Stomach (tissue), 8 donors: ENCODE measurements at regions not wholly inside any gene's neighbourhood (a gene's known extent, or its start where the extent isn't known, plus 50 kb on each side); places are given as distances from the start of the nearest gene placed in this dataset.

Experiments used
- DNase-seq, 2 donors: peaks; one replicate each; pipeline versions ENCODE4 v3.0.0 to v3.0.0-alpha.2; 2013 to 2019
- H3K27ac ChIP-seq, 5 donors: fragments of 200-600 bp in 4 of 5; sonication (generic) in 4 of 5; one replicate each; pipeline ENCODE4 v1.5.1; 2013 to 2019; ENCODE audit warnings: mild to moderate bottlenecking in 1 of 5, moderate library complexity in 1 of 5
- H3K27me3 ChIP-seq, 3 donors: fragments of 200-600 bp; sonication (generic); one replicate each; pipeline ENCODE4 v1.5.1; 2017 to 2019; ENCODE audit warnings: mixed run types in 1 of 3
- H3K36me3 ChIP-seq, 4 donors: fragments of 200-600 bp; sonication (generic); 1 replicate in 3 of 4; 2 replicates in 1 of 4; pipeline ENCODE4 v1.5.1; 2016 to 2019
- H3K4me1 ChIP-seq, 4 donors: fragments of 200-600 bp; sonication (generic); one replicate each; pipeline ENCODE4 v1.5.1; 2016 to 2019
- H3K4me3 ChIP-seq, 4 donors: fragments of 200-600 bp; sonication (generic) in 3 of 4; one replicate each; pipeline ENCODE4 v1.5.1; 2016 to 2019; ENCODE audit warnings: mild to moderate bottlenecking in 1 of 4
- H3K9me3 ChIP-seq, 4 donors: fragments of 200-600 bp; sonication (generic); one replicate each; pipeline ENCODE4 v1.5.1; 2016 to 2019
- CTCF ChIP-seq, 7 experiments: fragments of 450-650 bp in 4 of 7; fragments of 200-600 bp in 3 of 7; sonication (generic) in 3 of 7; IDR thresholded peaks; one replicate each; pipeline ENCODE4 v1.5.1; 2016 to 2019; ENCODE audit warnings: antibody characterized with exemption in 7 of 7, control low read depth in 2 of 7, mild to moderate bottlenecking in 1 of 7
- EP300 ChIP-seq: sonication (generic); formaldehyde crosslinking; IDR thresholded peaks from one replicate; pipeline ENCODE4 v1.6.1; 2017; ENCODE audit warnings: antibody characterized with exemption
- POLR2A ChIP-seq, 4 donors: fragments of 450-650 bp; IDR thresholded peaks; one replicate each; pipeline ENCODE4 v1.6.1; 2016; ENCODE audit warnings: antibody characterized with exemption in 4 of 4, control low read depth in 2 of 4, mild to moderate bottlenecking in 1 of 4, moderate library complexity in 1 of 4
- POLR2AphosphoS5 ChIP-seq, 3 donors: sonication (generic); formaldehyde crosslinking; IDR thresholded peaks; one replicate each; pipeline ENCODE4 v1.6.1; 2016; ENCODE audit warnings: antibody characterized with exemption in 3 of 3
- WGBS, 5 donors: extraction: QIAGEN DNeasy Blood & Tissue Kit in 3 of 5; methylation state at CpG; one replicate each; pipeline versions ENCODE4 v1.1.5 to v1.1.7; 2013 to 2018; 5-methylcytosine and 5-hydroxymethylcytosine counted together
- intact Hi-C: fragments of 100-400 bp; cut with DNase I; formaldehyde crosslinking; loops from one replicate; pipeline ENCODE4 v1.15.1; 2023; ENCODE audit warnings: low total_unique reads
- donor health status: healthy with polysubstance abuse.
- donor health status: Bipolar disorder and iron deficiency.
- donor health status: healthy.

GRCh38 chr20:37636212-37636975, 57.4 kb upstream of the CTNNBL1 start:
- Histone ChIP-seq H3K27me3 (peaks cover 0 to 89% (median 29%) of the 10 kb centered on the region in 3 donors), H3K4me1 (no peaks in the 10 kb centered on the region), H3K4me3 (no peak overlapping the region), H3K27ac (no peak overlapping the region), H3K9me3 (peaks cover 0 to 26% (median 20%) of the 10 kb centered on the region in 4 donors), H3K36me3 (no peaks in the 10 kb centered on the region)
- DNase-seq = no peak
- no peak for TF ChIP-seq POLR2A (IDR thresholded peaks at IDR 0.05)
- TF ChIP-seq CTCF (IDR thresholded peaks at IDR 0.05) = no peak
- no peak for TF ChIP-seq POLR2AphosphoS5 (IDR thresholded peaks at IDR 0.05)
- TF ChIP-seq EP300 = no peak
- intact Hi-C loops = no loop called here
- 65 to 75% (median 70%) methylated on average over 13 to 14 of the region's 14 CpGs for WGBS, 5 donors

DNA sequence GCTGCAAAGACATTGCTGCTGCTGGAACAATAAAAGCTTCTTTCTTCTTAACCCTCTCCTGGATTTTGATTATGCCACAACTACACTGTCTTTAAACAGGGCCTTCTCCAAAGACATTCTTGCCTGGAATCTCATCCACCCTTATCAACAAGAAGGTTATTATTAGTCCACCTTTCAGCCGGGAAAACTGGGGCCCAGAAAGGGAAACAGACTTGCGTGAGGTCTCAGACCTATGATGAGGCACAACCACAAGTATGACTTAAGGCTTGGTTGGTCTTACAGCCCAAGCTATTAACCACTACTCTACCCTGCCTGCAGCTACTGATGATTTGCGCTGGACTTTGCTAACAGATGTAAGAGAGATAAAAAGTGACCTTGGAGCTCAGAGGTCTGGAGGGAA, 62.8 kb upstream of the CTNNBL1 start:
- no peaks in the 10 kb centered on the region for H3K36me3 ChIP-seq
- no peak for TF ChIP-seq EP300
- no peak for TF ChIP-seq POLR2AphosphoS5 (IDR thresholded peaks at IDR 0.05)
- no peak for TF ChIP-seq POLR2A (IDR thresholded peaks at IDR 0.05)
- TF ChIP-seq CTCF (IDR thresholded peaks at IDR 0.05) = no peak
- H3K27me3 ChIP-seq = peaks cover 0 to 92% (median 13%) of the 10 kb centered on the region in 3 donors
- H3K4me1 ChIP-seq = no peaks in the 10 kb centered on the region
- H3K27ac ChIP-seq = no peak overlapping the region
- intact Hi-C loops = no loop called here
- no peak for DNase-seq
- peaks cover 0 to 22% (median 20%) of the 10 kb centered on the region in 4 donors for H3K9me3 ChIP-seq
- 29 to 49% (median 42%) methylated on average over 3 of the region's 3 CpGs for WGBS, 5 donors
- no peak overlapping the region for H3K4me3 ChIP-seq

GRCh38 chr20:37630166-37630565, 63.7 kb upstream of the CTNNBL1 start:
- intact Hi-C loops = no loop called here
- DNase-seq = peak in 1 of 2 donors; percentile 54
- 20 to 63% (median 34%) methylated on average over 2 of the region's 2 CpGs for WGBS, 5 donors

DNA sequence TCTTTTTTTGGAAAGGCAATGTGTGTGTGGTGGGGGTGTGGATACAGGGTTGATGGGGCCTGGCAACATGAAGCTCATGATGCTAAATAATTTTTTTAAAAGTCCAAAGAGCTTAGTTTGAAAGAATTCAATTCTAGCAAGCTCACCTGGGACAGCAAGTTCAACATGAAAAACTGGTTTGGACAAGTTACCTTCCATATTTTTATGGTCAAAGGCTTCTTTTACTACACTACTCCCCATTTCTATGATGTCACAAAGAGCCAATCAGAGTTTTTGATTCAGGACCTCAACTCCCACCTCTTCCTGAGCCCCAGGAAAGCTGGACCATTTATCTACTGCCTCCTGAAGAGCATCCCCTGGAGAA, 66.1 kb upstream of the CTNNBL1 start:
- Histone ChIP-seq H3K4me1 (no peaks in the 10 kb centered on the region), H3K27me3 (peaks cover 0 to 93% (median 13%) of the 10 kb centered on the region in 3 donors), H3K36me3 (no peaks in the 10 kb centered on the region), H3K9me3 (no peaks in the 10 kb centered on the region), H3K27ac (no peak overlapping the region), H3K4me3 (no peak overlapping the region)
- intact Hi-C loops = no loop called here
- DNase-seq = no peak
- no peak for TF ChIP-seq EP300

More at GRCh38 chr20:37630166-37630565, 63.7 kb upstream of the CTNNBL1 start:
- Histone ChIP-seq H3K4me3 (no peak overlapping the region), H3K27me3 (peaks cover 0 to 95% (median 13%) of the 10 kb centered on the region in 3 donors), H3K4me1 (no peaks in the 10 kb centered on the region), H3K36me3 (no peaks in the 10 kb centered on the region), H3K27ac (no peak overlapping the region), H3K9me3 (peaks cover 0 to 14% (median 12%) of the 10 kb centered on the region in 4 donors)
- no peak for TF ChIP-seq CTCF (IDR thresholded peaks at IDR 0.05)
- no peak for TF ChIP-seq POLR2A (IDR thresholded peaks at IDR 0.05)
- no peak for TF ChIP-seq POLR2AphosphoS5 (IDR thresholded peaks at IDR 0.05)
